ENCODE measurements at regions not wholly inside any gene's neighbourhood (a gene's known extent, or its start where the extent isn't known, plus 50 kb on each side); places are given as distances from the start of the nearest gene placed in this dataset.
"Not testable (repeated sequence)": the region's sequence is repeated elsewhere in the genome, so short reads cannot be mapped to it uniquely, and the experiment has no call there.

- TF ChIP-seq POLR2A, POLR2AphosphoS5 (IDR thresholded peaks at IDR 0.05): not testable (repeated sequence)
Observed at GRCh38 chr13:52254299-52254698, 94.9 kb upstream of the NEK3 start.
